ENCODE measurements at regions not wholly inside any gene's neighbourhood (a gene's known extent, or its start where the extent isn't known, plus 50 kb on each side); places are given as distances from the start of the nearest gene placed in this dataset.

DNA sequence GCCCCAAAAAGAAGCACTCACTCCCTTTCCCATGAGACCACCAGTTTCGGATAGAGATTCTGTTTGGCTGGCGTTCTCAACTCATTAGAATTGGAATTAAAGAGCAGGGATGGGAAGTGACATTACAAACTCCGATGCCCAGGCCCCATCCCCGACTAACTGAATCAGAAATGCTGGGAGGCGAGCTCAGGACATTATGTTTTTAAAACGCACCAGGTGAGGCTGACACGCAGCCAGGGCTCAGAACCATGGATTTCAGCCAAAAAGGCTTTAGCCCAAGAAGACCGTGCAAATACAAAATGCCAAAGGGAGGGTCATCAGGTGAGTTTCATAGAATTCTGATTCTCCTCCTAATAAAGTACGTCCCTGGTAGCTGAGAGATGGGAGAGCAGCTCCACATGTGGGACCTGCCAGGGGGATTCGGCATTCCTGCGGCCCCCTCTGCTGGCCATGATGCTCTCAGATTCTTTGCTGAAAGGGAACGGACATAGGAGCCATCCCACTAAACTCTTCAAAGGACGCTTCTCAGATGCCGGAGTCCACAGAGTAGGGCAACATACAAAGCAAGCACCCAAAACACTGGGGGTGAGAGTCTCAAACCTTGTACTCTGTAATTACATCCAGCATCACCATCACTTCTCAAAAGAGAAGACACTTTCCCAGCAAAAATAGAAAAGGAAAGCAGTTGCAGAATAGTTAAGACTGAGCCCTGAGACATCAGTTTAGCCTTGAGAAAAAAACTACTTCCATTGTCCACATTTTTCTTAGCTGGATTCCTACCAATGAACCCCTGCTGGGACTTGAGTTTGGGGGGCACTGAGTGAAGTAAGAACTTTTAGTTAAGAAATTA is 205.2 kb downstream of the BMP7 start:
- no peak overlapping the region for H3K27ac Mint-ChIP-seq
- H3K4me3 Mint-ChIP-seq = no peak overlapping the region
- peaks cover 37% of the 10 kb centered on the region for H3K27me3 Mint-ChIP-seq (ENCODE audit: low read depth)
- no peaks in the 10 kb centered on the region for H3K9me3 Mint-ChIP-seq
- peak; percentile 60 to 78 (median 65) for TF ChIP-seq CTCF (IDR thresholded peaks at IDR 0.05; ENCODE audit: unreplicated experiment in 3 of 3)
- H3K36me3 Mint-ChIP-seq (ENCODE audit: low read depth) = no peaks in the 10 kb centered on the region
- no peaks in the 10 kb centered on the region for H3K4me1 Mint-ChIP-seq

- TF ChIP-seq CTCF (IDR thresholded peaks at IDR 0.05; ENCODE audit: unreplicated experiment in 3 of 3) = no peak
- Mint-ChIP-seq H3K4me1 (peaks cover 8% of the 10 kb centered on the region), H3K9me3 (no peaks in the 10 kb centered on the region), H3K36me3 (ENCODE audit: low read depth) (no peaks in the 10 kb centered on the region), H3K27me3 (ENCODE audit: low read depth) (peaks cover 46% of the 10 kb centered on the region), H3K4me3 (no peak overlapping the region), H3K27ac (no peak overlapping the region)
These were observed 204.2 kb downstream of the BMP7 start for GRCh38 chr20:57062241-57062640.

GRCh38 chr20:57062696-57063270 is 203.7 kb downstream of the BMP7 start:
- Mint-ChIP-seq H3K36me3 (ENCODE audit: low read depth) (no peaks in the 10 kb centered on the region), H3K9me3 (no peaks in the 10 kb centered on the region), H3K4me1 (peaks cover 8% of the 10 kb centered on the region), H3K27ac (no peak overlapping the region), H3K27me3 (ENCODE audit: low read depth) (peaks cover 48% of the 10 kb centered on the region), H3K4me3 (no peak overlapping the region)
- TF ChIP-seq CTCF (IDR thresholded peaks at IDR 0.05; ENCODE audit: unreplicated experiment in 3 of 3) = no peak

GRCh38 chr20:57064836-57065235 is 201.6 kb downstream of the BMP7 start:
- Mint-ChIP-seq H3K4me3 (no peak overlapping the region), H3K27ac (no peak overlapping the region), H3K9me3 (no peaks in the 10 kb centered on the region), H3K4me1 (peaks cover 8% of the 10 kb centered on the region), H3K27me3 (ENCODE audit: low read depth) (peaks cover 53% of the 10 kb centered on the region), H3K36me3 (ENCODE audit: low read depth) (no peaks in the 10 kb centered on the region)
- no peak for TF ChIP-seq CTCF (IDR thresholded peaks at IDR 0.05; ENCODE audit: unreplicated experiment in 3 of 3)

DNA sequence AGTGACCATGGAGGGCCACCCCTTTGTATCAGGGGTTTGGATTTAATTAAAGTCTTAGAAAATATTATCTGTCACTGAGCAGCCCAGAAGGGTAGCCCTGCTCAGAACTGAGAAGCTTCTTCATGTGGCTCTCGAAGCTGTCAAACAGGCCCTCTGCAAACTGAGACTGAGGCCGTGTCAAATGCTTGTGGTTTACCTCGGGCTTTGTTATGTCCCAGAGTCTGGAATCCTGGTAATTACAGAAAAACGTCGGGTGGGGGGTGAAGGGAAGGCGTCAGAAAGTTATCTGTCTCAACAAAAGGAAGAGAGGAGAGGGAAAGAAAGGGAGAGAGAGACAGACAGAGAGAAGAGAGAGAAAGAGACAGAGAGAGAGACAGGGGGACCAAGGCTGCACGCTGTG is 200.8 kb downstream of the BMP7 start:
- H3K4me3 Mint-ChIP-seq = no peak overlapping the region
- no peak overlapping the region for H3K27ac Mint-ChIP-seq
- peaks cover 59% of the 10 kb centered on the region for H3K27me3 Mint-ChIP-seq (ENCODE audit: low read depth)
- H3K36me3 Mint-ChIP-seq (ENCODE audit: low read depth) = no peaks in the 10 kb centered on the region
- H3K9me3 Mint-ChIP-seq = no peaks in the 10 kb centered on the region
- TF ChIP-seq CTCF (IDR thresholded peaks at IDR 0.05; ENCODE audit: unreplicated experiment in 3 of 3) = no peak
- H3K4me1 Mint-ChIP-seq = peaks cover 8% of the 10 kb centered on the region

Data from nephron (organoid).